NOMO-1 treated with DMSO at 0.1 percent for 48 hours (cell line): ENCODE measurements at regions not wholly inside any gene's neighbourhood (a gene's known extent, or its start where the extent isn't known, plus 50 kb on each side); places are given as distances from the start of the nearest gene placed in this dataset.

Experiments used
- DNase-seq: peaks from one replicate; lab custom pipeline; 2025; ENCODE audit not compliant: unreplicated experiment; lab: John Stamatoyannopoulos, UW

GRCh38 chr20:61163031-61163430 is 89.0 kb upstream of the CDH4 start:
- no peak for DNase-seq

GRCh38 chr20:61166324-61166723 is 85.7 kb upstream of the CDH4 start:
- no peak for DNase-seq

GRCh38 chr20:61168605-61169004 is 83.5 kb upstream of the CDH4 start:
- no peak for DNase-seq

GRCh38 chr20:61169874-61170273 is 82.2 kb upstream of the CDH4 start:
- DNase-seq, result no peak

GRCh38 chr20:61170496-61171320 is 81.4 kb upstream of the CDH4 start:
- no peak for DNase-seq

GRCh38 chr20:61173267-61173666 is 78.8 kb upstream of the CDH4 start:
- DNase-seq, result no peak

GRCh38 chr20:61173961-61174725 is 77.9 kb upstream of the CDH4 start:
- no peak for DNase-seq

GRCh38 chr20:61176874-61177273 is 75.2 kb upstream of the CDH4 start:
- no peak for DNase-seq

- no peak for DNase-seq
Observed at GRCh38 chr20:61178551-61179071, 73.5 kb upstream of the CDH4 start.

GRCh38 chr20:61184194-61184593 is 67.9 kb upstream of the CDH4 start:
- no peak for DNase-seq

GRCh38 chr20:61185181-61185580 is 66.9 kb upstream of the CDH4 start:
- no peak for DNase-seq

GRCh38 chr20:61185841-61186601 is 66.0 kb upstream of the CDH4 start:
- DNase-seq, result peak; percentile 7

GRCh38 chr20:61186771-61187472 is 65.1 kb upstream of the CDH4 start:
- DNase-seq, result peak; percentile 29

- no peak for DNase-seq
Observed at GRCh38 chr20:61189534-61189933, 62.5 kb upstream of the CDH4 start.

GRCh38 chr20:61191096-61191495 is 61.0 kb upstream of the CDH4 start:
- no peak for DNase-seq

- DNase-seq, result no peak
Observed at GRCh38 chr20:61192337-61192950, 59.6 kb upstream of the CDH4 start.

- DNase-seq, result no peak
Observed at GRCh38 chr20:61193164-61193563, 58.9 kb upstream of the CDH4 start.
